SK-N-DZ (cell line): ENCODE measurements at regions not wholly inside any gene's neighbourhood (a gene's known extent, or its start where the extent isn't known, plus 50 kb on each side); places are given as distances from the start of the nearest gene placed in this dataset.
"Not testable (repeated sequence)": the region's sequence is repeated elsewhere in the genome, so short reads cannot be mapped to it uniquely, and the experiment has no call there.

Source experiments
- DNase-seq: peaks from one replicate; pipeline ENCODE4 v3.0.0-alpha.2; 2015; ENCODE audit warnings: low spot score

- no peak for DNase-seq
Observed at GRCh38 chr6:85966828-85967227, 324.1 kb upstream of the SYNCRIP start.

GRCh38 chr6:85961746-85962145, 319.1 kb upstream of the SYNCRIP start:
- no peak for DNase-seq

- no peak for DNase-seq
Observed at GRCh38 chr6:85961125-85961524, 318.4 kb upstream of the SYNCRIP start.

GRCh38 chr6:85948481-85948880, 305.8 kb upstream of the SYNCRIP start:
- no peak for DNase-seq

- no peak for DNase-seq
Observed at GRCh38 chr6:85945459-85946185, 302.9 kb upstream of the SYNCRIP start.

- no peak for DNase-seq
Observed at GRCh38 chr6:85944776-85945175, 302.1 kb upstream of the SYNCRIP start.

- no peak for DNase-seq
Observed at GRCh38 chr6:85942844-85943243, 300.2 kb upstream of the SYNCRIP start.

- DNase-seq, result no peak
Observed at GRCh38 chr6:85936916-85937315, 294.2 kb upstream of the SYNCRIP start.

GRCh38 chr6:85923013-85923430, 280.3 kb upstream of the SYNCRIP start:
- peak; percentile 79 for DNase-seq

- no peak for DNase-seq
Observed at GRCh38 chr6:85920782-85921181, 278.1 kb upstream of the SYNCRIP start.

- no peak for DNase-seq
Observed at GRCh38 chr6:85917522-85917921, 274.8 kb upstream of the SYNCRIP start.

GRCh38 chr6:85913001-85913400, 270.3 kb upstream of the SYNCRIP start:
- no peak for DNase-seq

- no peak for DNase-seq
Observed at GRCh38 chr6:85912582-85912981, 269.9 kb upstream of the SYNCRIP start.

GRCh38 chr6:85911067-85911466, 268.4 kb upstream of the SYNCRIP start:
- no peak for DNase-seq

- DNase-seq, result not testable (repeated sequence)
Observed at GRCh38 chr6:85908120-85908519, 265.4 kb upstream of the SYNCRIP start.

- no peak for DNase-seq
Observed at GRCh38 chr6:85892346-85892745, 249.7 kb upstream of the SYNCRIP start.

- no peak for DNase-seq
Observed at GRCh38 chr6:85887461-85887860, 244.8 kb upstream of the SYNCRIP start.

- no peak for DNase-seq
Observed at GRCh38 chr6:85868685-85869084, 226.0 kb upstream of the SYNCRIP start.

- DNase-seq, result no peak
Observed at GRCh38 chr6:85867595-85867994, 224.9 kb upstream of the SYNCRIP start.

GRCh38 chr6:85866758-85867401, 224.2 kb upstream of the SYNCRIP start:
- DNase-seq, result no peak

- DNase-seq, result no peak
Observed at GRCh38 chr6:85866370-85866730, 223.7 kb upstream of the SYNCRIP start.

GRCh38 chr6:85865420-85866369, 223.0 kb upstream of the SYNCRIP start:
- DNase-seq, result no peak
